Tibial nerve (tissue), 4 donors: ENCODE measurements at regions not wholly inside any gene's neighbourhood (a gene's known extent, or its start where the extent isn't known, plus 50 kb on each side); places are given as distances from the start of the nearest gene placed in this dataset.

ENCODE experiments used
- CTCF ChIP-seq, 5 experiments: fragments of 200-600 bp in 3 of 5; fragments of 450-650 bp in 2 of 5; sonication (generic) in 3 of 5; IDR thresholded peaks; one replicate each; pipeline ENCODE4 v1.5.1; 2016 to 2019; ENCODE audit warnings: antibody characterized with exemption in 5 of 5, mild to moderate bottlenecking in 3 of 5, moderate library complexity in 2 of 5
- EP300 ChIP-seq, 2 donors: sonication (generic); formaldehyde crosslinking; IDR thresholded peaks; one replicate each; pipeline ENCODE4 v1.6.1; 2017; ENCODE audit warnings: antibody characterized with exemption in 2 of 2, mild to moderate bottlenecking in 1 of 2
- POLR2A ChIP-seq, 2 donors: fragments of 450-650 bp; IDR thresholded peaks; one replicate each; pipeline ENCODE4 v1.6.1; 2017; ENCODE audit warnings: antibody characterized with exemption in 2 of 2, mild to moderate bottlenecking in 2 of 2, moderate library complexity in 2 of 2

GRCh38 chr15:39130556-39131379, 450.1 kb upstream of the THBS1 start:
- TF ChIP-seq CTCF (IDR thresholded peaks at IDR 0.05) (no peak), EP300 (IDR thresholded peaks at IDR 0.05) (no peak), POLR2A (IDR thresholded peaks at IDR 0.05) (no peak)
